ENCODE measurements at regions not wholly inside any gene's neighbourhood (a gene's known extent, or its start where the extent isn't known, plus 50 kb on each side); places are given as distances from the start of the nearest gene placed in this dataset.

DNA sequence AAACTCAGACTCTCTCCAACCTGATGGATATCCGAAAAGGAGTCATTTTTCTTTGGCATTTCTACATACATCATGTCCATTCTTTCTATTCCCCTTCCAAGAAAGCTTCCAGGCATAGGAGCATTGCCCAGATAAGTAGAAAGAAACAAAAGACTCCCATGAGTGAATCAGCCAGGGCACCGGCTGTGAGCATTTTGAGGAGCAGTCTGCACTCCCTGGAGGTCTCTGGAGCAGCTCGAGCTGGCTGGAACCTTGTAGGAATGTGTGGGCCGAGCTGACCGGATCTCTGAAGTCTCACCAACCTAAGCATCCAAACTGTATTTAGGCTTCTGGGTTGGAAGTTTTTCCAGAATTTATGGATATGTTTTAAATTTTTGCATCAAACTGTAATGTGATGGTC lies 161.4 kb upstream of the TRPC7 start:
- DNase-seq, result no peak

GRCh38 chr5:136526021-136526420 lies 160.7 kb upstream of the TRPC7 start:
- DNase-seq, result no peak

- no peak for DNase-seq
Observed at GRCh38 chr5:136525597-136525996, 160.3 kb upstream of the TRPC7 start.

- no peak for DNase-seq
Observed at GRCh38 chr5:136522217-136522956, 157.0 kb upstream of the TRPC7 start.

DNA sequence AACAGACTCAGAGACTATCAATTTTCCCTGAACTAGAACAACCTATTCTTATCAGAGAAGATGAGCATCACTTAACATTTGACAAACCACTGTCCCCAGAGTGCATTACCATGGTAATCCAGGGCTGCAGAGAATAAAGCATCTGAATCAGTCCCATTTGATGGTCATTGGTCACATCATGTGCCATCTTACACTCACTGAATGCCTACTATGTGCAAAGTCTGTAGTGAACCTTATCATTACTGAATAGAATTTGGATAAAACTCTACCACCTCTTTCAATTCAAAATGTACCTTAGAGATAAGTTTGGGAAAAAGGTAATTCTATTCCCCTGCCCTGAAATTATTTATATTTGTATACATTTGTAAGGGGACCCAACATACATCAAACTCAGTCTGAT lies 156.4 kb upstream of the TRPC7 start:
- DNase-seq, result no peak

GRCh38 chr5:136518814-136519213 lies 153.5 kb upstream of the TRPC7 start:
- peak; percentile 81 for DNase-seq

GRCh38 chr5:136518174-136518573 lies 152.8 kb upstream of the TRPC7 start:
- no peak for DNase-seq

GRCh38 chr5:136517755-136518154 lies 152.4 kb upstream of the TRPC7 start:
- no peak for DNase-seq

- DNase-seq, result no peak
Observed at GRCh38 chr5:136516637-136517036, 151.3 kb upstream of the TRPC7 start.

DNA sequence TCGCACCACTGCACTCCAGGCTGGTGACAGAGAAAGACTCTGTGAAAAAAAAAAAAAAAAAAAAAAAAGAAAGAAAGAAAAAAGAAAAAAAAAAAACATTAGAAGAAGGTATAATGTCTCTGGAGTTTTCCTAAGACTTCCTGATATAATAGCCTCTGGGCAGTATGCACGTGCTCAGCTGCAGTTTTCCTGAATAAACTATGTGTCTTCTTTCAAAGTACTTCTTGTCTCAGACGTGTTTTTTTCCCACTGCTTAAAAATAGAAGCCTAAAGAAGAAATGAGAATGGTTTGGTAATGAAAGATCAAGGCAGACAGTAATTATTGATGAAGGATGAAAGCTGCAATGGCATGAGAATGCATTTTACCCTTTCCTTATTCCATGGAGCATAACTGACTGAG lies 148.1 kb upstream of the TRPC7 start:
- DNase-seq, result no peak

DNA sequence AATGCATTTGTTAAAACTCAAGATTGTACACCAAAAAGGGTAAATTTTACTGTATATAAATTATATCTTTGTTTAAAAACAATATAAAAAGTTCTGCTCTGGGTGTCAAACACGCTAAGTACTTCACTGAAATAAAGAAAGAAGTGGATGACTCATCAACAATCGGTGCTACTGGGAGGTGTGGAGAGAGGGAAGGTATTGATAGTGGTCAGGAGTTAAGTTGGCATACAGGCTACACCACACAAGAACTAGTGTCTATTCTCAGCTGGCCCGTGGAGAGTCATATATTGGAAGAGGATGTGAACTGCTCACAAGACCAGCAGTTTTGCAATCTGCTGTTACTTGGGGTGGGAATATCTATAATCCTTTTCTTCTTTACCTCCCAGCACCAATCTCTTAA lies 145.7 kb upstream of the TRPC7 start:
- no peak for DNase-seq

- no peak for DNase-seq
Observed at GRCh38 chr5:136510481-136510880, 145.1 kb upstream of the TRPC7 start.

DNA sequence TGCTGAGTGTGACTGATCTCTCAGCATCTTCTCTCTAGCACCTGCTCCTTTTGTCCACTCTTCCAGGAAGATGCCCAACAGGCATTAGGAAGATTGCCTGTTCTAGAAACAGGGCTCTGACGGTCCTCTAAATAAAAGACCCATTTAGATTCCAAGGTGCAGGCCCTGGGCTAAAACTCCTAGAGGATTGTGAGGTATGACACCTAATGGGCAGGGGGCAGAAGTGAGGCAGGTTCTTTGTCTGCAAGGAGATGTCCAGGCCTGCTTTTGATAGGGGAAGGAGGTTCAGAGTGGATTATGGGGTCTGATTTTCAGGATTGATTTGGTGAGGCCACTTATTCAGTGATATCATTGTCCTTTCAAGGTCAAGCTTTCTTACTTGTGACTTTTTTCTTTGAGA lies 140.8 kb upstream of the TRPC7 start:
- no peak for DNase-seq

- DNase-seq, result no peak
Observed at GRCh38 chr5:136501133-136501532, 135.8 kb upstream of the TRPC7 start.

DNA sequence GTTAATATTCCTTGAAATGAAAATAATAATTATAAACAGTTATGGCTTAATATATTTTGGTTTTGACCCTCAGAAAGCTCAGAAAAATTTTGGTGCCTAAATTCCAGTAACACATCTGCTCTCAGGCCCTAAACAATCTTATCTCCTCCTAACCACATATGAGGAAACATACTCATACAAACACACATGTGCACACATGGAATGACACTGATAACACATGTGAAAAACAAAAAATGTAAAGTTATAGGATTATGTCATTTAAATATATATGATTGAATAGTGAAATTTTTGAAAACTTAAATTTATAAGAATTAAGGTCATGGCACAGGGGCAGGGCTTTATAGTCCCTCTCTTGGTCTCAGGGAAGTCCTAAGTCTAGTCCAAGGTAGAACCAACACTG lies 127.2 kb upstream of the TRPC7 start:
- no peak for DNase-seq

DNA sequence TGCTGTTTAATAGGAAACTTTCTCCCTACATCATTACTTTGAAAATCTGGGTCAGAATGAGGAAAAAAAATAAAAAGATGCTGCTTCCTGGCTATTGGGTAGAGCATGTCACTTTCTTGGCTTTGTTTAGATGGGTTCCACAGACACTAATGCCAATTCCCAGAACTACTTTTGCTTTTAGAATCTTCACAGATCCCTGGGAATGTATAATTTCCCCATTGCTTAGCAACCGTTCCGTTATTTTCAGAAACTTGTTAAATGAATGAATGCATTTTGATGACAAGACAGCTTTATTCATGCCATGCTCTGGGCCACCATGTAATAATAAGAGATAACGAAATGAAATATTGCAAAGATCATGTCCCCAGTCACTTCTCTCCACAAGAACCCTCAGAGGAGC lies 126.5 kb upstream of the TRPC7 start:
- no peak for DNase-seq

DNA sequence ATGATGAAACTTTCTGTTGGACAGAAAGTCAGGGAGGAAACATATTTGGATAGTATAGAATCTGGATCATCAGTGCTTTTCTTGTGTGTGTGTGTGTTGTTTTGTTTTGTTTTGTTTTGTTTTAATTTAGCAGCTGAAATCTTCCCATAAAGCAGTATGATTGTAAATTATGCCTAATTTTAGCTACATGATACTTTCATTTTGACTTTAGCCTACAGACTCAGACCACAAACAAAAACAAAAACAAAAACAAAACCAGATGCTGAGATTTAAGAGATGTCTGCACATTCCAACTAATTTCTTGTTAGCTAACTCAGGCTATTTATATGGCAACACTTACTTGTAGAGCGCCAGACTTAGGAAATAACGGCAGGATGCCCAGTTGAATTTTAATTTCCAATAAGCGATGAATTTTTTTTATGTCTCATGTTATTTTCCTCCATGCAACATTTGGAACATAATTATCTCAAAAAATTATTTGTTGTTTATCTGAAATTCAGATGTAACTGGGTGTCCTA lies 119.5 kb upstream of the TRPC7 start:
- DNase-seq, result no peak

- DNase-seq, result no peak
Observed at GRCh38 chr5:136482206-136482605, 116.9 kb upstream of the TRPC7 start.

- DNase-seq, result no peak
Observed at GRCh38 chr5:136474466-136474865, 109.1 kb upstream of the TRPC7 start.

GRCh38 chr5:136467632-136468031 lies 102.3 kb upstream of the TRPC7 start:
- no peak for DNase-seq

DNA sequence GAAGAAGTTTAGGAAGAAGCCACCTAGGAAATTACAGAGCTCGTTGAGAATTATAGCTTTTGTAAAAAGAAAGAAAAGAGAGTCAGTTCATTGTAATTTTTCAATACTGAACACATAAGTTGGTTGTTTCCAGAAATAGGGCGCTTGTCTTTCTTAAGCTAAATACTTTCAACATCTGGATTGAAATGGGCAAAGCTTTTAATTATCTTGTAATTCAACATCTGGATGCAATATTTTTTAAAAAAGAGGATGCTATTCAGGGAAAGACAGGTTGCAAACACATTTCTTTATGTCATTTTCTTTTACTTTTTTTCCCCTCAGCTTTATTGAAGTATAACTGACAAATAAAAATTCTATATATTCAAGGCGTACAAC lies 100.7 kb upstream of the TRPC7 start:
- no peak for DNase-seq

- DNase-seq, result no peak
Observed at GRCh38 chr5:136458481-136458880, 93.1 kb upstream of the TRPC7 start.

DNA sequence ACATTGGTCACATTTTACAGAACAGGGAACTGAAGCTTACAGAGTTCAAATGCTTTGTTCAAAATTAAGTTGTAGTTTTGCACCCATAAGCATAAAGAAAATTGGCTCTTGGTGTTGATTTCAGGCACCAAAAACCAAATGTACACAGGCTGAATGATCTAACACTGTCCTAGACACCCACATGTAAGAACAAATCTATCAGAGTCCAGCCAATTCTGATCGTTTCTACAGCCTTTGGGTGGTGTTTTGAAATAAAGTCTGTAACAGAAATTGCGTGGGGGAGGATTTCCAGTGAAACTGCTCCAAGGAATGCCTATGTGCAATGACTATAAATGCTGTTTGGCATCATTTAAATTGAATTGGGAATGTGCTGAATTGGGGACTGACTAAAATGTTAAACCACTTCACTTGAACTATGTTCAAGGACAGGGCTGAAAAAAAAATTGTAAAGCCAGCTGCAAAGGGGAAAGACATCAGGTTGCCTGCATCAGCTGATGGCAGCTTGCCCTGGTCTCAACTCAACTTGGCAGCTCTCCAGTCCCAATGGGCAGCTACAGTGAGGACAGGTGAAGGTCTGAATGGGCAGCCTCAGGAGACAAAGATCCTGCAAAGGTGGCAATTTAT lies 92.2 kb upstream of the TRPC7 start:
- DNase-seq, result no peak

DNA sequence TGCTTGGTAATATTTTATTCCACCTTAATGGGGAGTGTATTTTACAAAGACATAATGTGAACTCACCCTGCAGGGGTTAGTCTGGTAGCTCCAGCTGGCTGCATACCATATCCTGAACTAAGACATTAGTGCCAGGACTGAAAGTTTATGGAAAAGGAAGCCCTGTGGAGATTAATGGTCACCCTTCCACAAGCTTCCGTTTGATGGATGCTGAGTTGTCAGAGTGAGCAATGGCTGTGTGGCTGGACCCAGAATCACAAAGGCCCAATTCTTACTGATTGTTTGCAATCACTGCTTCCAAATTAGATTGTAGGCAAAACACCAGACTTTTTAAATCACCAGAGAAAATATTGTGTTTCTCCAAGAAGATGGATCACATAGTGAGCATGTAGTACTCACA lies 90.1 kb upstream of the TRPC7 start:
- DNase-seq, result no peak
